ENCODE measurements at regions not wholly inside any gene's neighbourhood (a gene's known extent, or its start where the extent isn't known, plus 50 kb on each side); places are given as distances from the start of the nearest gene placed in this dataset.

GRCh38 chr6:23354004-23354403 is 772.0 kb upstream of the NRSN1 start:
- H2AFZ ChIP-seq (ENCODE audit: low read length), result no peak overlapping the region
- H4K20me1 ChIP-seq (ENCODE audit: insufficient read depth, low read length), result no peaks in the 10 kb centered on the region
- H3K36me3 ChIP-seq (ENCODE audit: insufficient read depth, low read length), result no peaks in the 10 kb centered on the region
- no peak for TF ChIP-seq CTCF (IDR thresholded peaks at IDR 0.05; ENCODE audit: extremely low read depth, low read depth, low read length)
- no peaks in the 10 kb centered on the region for H3K4me1 ChIP-seq (ENCODE audit: insufficient read depth, low read length)
- H3K4me3 ChIP-seq (ENCODE audit: insufficient read depth, low read length), result no peak overlapping the region
- H3K79me2 ChIP-seq (ENCODE audit: insufficient read depth, low read length), result no peaks in the 10 kb centered on the region
- no peak overlapping the region for H3K4me2 ChIP-seq (ENCODE audit: insufficient read depth, low read length)
- no peaks in the 10 kb centered on the region for H3K27me3 ChIP-seq (ENCODE audit: insufficient read depth, low read length)
- DNase-seq (ENCODE audit: insufficient read length, low spot score, missing footprints), result no peak
- no peaks in the 10 kb centered on the region for H3K9me3 ChIP-seq (ENCODE audit: low read depth, low read length)
- no peak overlapping the region for H3K27ac ChIP-seq (ENCODE audit: low read depth, low read length)

DNA sequence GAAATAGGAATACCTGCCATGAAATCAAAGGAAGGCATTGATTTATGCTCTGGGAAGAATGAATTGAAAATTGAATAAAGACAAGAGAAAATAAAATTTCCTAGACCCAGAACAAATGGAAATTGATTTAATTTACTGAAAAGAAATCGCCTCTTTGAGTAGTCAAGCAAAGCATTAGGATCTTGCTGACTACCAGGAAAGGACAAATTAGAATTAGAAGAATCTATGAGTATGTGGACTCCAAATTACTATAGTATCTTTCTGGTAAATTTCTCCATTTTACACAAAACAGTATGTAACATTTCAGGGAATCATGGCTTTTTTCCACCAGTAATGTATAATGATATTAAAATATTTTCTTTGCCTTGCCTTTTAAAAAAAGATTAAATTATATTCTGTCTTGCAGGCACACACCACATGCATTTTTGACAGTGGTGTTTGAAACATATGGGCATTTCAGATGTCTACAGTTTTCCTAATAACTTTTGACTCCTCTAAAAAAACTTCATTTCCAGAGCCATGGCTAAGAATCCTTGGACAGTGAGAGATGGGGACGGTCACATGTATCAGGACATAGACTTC is 768.7 kb upstream of the NRSN1 start:
- H3K9me3 ChIP-seq (ENCODE audit: low read depth, low read length), result no peaks in the 10 kb centered on the region

GRCh38 chr6:23365732-23366131 is 760.3 kb upstream of the NRSN1 start:
- DNase-seq (ENCODE audit: insufficient read length, low spot score, missing footprints), result no peak
- H3K4me2 ChIP-seq (ENCODE audit: insufficient read depth, low read length), result no peak overlapping the region
- H3K4me1 ChIP-seq (ENCODE audit: insufficient read depth, low read length), result no peaks in the 10 kb centered on the region

More for the DNA sequence above, 768.7 kb upstream of the NRSN1 start:
- no peak overlapping the region for H3K27ac ChIP-seq (ENCODE audit: low read depth, low read length)
- H3K36me3 ChIP-seq (ENCODE audit: insufficient read depth, low read length), result no peaks in the 10 kb centered on the region
- H4K20me1 ChIP-seq (ENCODE audit: insufficient read depth, low read length), result no peaks in the 10 kb centered on the region
- H3K27me3 ChIP-seq (ENCODE audit: insufficient read depth, low read length), result no peaks in the 10 kb centered on the region
- no peaks in the 10 kb centered on the region for H3K79me2 ChIP-seq (ENCODE audit: insufficient read depth, low read length)
- H2AFZ ChIP-seq (ENCODE audit: low read length), result no peak overlapping the region
- H3K4me2 ChIP-seq (ENCODE audit: insufficient read depth, low read length), result no peak overlapping the region
- H3K4me3 ChIP-seq (ENCODE audit: insufficient read depth, low read length), result no peak overlapping the region
- no peaks in the 10 kb centered on the region for H3K4me1 ChIP-seq (ENCODE audit: insufficient read depth, low read length)
- no peak for TF ChIP-seq CTCF (IDR thresholded peaks at IDR 0.05; ENCODE audit: extremely low read depth, low read depth, low read length)
- no peak for DNase-seq (ENCODE audit: insufficient read length, low spot score, missing footprints)

GRCh38 chr6:23367311-23367710 is 758.7 kb upstream of the NRSN1 start:
- Histone ChIP-seq H3K4me1 (ENCODE audit: insufficient read depth, low read length) (no peaks in the 10 kb centered on the region), H3K4me3 (ENCODE audit: insufficient read depth, low read length) (no peak overlapping the region), H3K36me3 (ENCODE audit: insufficient read depth, low read length) (no peaks in the 10 kb centered on the region), H2AFZ (ENCODE audit: low read length) (no peak overlapping the region), H4K20me1 (ENCODE audit: insufficient read depth, low read length) (no peaks in the 10 kb centered on the region), H3K9me3 (ENCODE audit: low read depth, low read length) (no peaks in the 10 kb centered on the region), H3K27me3 (ENCODE audit: insufficient read depth, low read length) (no peaks in the 10 kb centered on the region), H3K27ac (ENCODE audit: low read depth, low read length) (no peak overlapping the region), H3K79me2 (ENCODE audit: insufficient read depth, low read length) (no peaks in the 10 kb centered on the region), H3K4me2 (ENCODE audit: insufficient read depth, low read length) (no peak overlapping the region)
- no peak for TF ChIP-seq CTCF (IDR thresholded peaks at IDR 0.05; ENCODE audit: extremely low read depth, low read depth, low read length)
- DNase-seq (ENCODE audit: insufficient read length, low spot score, missing footprints), result no peak

More at GRCh38 chr6:23365732-23366131, 760.3 kb upstream of the NRSN1 start:
- Histone ChIP-seq H2AFZ (ENCODE audit: low read length) (no peak overlapping the region), H3K9me3 (ENCODE audit: low read depth, low read length) (no peaks in the 10 kb centered on the region), H3K79me2 (ENCODE audit: insufficient read depth, low read length) (no peaks in the 10 kb centered on the region), H4K20me1 (ENCODE audit: insufficient read depth, low read length) (no peaks in the 10 kb centered on the region), H3K27ac (ENCODE audit: low read depth, low read length) (no peak overlapping the region), H3K4me3 (ENCODE audit: insufficient read depth, low read length) (no peak overlapping the region), H3K36me3 (ENCODE audit: insufficient read depth, low read length) (no peaks in the 10 kb centered on the region), H3K27me3 (ENCODE audit: insufficient read depth, low read length) (no peaks in the 10 kb centered on the region)
- no peak for TF ChIP-seq CTCF (IDR thresholded peaks at IDR 0.05; ENCODE audit: extremely low read depth, low read depth, low read length)

Measured in osteoblast (primary cell).